HG02759 (cell line): ENCODE measurements at regions not wholly inside any gene's neighbourhood (a gene's known extent, or its start where the extent isn't known, plus 50 kb on each side); places are given as distances from the start of the nearest gene placed in this dataset.
"Not testable (repeated sequence)": the region's sequence is repeated elsewhere in the genome, so short reads cannot be mapped to it uniquely, and the experiment has no call there.

Experiments used
- ATAC-seq: cut with Tn5 transposase; IDR thresholded peaks from one replicate; pipeline ENCODE4 v1.9.1; 2021; ENCODE audit warnings: mild to moderate bottlenecking, moderate library complexity; ENCODE audit not compliant: unreplicated experiment

DNA sequence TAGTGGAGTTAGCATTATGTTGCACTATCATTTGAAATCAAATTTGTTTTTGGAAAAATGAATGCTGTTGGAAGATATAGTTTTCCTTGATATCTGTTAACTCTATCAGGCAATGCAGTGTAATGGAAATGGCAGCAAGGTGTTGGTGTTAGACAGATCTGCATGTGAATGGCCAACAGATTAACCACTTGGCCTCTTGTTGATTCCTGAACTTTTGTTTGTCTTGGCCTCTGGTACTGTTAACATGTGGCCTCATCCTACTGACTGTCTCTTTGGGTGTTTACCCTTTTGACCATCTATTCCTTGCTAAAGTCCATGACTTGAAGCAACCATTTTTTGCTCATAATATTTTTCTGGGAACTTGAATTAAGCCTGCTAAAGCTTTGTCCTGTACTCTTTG, 110.2 kb upstream of the CDH2 start:
- ATAC-seq: no peak

DNA sequence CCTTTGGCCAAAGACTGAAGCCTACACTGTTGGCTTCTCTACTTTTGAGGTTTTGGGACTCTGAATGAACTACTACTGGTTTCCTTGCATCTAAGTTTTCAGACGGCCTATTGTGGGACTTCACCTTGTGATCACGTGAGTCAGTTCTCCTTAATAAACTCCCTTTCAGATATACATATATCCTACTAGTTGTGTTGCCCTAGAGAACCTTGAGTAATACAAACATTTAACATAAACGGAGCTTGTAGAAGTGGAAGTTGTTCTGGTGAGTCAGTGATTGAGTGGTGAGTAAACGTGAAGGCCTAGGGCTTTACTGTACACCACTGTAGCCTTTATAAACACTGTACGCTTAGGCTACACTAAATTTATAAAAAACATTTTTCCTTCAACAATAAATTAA, 107.2 kb upstream of the CDH2 start:
- no peak for ATAC-seq

DNA sequence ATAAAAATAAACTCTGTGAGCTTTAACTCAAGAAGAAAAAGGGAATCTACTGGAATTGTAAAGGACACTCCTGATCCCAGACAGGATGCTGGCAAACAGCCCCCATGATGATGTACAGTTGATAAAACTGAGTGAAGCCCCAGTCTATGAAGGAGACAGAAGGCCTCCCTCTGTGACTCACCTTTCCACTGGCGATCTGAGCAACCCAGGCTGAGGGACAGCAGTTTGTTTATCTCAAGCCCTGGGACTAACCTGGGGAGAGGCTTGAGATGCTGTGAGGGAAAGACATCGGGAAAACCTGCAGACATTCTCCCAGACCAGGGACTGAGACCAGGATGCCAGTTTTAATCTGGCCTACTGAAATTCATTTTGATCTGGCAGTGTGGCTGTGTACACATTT, 104.5 kb upstream of the CDH2 start:
- ATAC-seq: no peak

DNA sequence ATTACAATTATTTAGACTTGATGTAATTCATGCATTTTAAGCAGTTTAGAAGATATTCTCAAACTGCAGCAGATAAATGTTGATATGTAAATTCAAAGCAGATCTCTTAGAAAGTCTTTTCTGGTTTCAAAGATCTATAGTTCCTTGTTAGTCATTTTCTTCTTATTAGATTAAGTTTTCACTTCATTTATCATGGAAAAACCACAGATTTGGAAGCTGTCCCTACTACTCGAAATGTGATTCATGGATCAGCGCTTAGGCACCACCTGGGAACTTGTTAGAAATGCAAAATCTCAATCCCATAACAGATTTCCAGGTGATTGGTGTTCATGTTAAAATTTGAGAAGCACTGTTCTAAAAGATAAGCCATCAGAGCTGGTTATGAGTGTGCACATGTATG, 92.8 kb upstream of the CDH2 start:
- no peak for ATAC-seq

DNA sequence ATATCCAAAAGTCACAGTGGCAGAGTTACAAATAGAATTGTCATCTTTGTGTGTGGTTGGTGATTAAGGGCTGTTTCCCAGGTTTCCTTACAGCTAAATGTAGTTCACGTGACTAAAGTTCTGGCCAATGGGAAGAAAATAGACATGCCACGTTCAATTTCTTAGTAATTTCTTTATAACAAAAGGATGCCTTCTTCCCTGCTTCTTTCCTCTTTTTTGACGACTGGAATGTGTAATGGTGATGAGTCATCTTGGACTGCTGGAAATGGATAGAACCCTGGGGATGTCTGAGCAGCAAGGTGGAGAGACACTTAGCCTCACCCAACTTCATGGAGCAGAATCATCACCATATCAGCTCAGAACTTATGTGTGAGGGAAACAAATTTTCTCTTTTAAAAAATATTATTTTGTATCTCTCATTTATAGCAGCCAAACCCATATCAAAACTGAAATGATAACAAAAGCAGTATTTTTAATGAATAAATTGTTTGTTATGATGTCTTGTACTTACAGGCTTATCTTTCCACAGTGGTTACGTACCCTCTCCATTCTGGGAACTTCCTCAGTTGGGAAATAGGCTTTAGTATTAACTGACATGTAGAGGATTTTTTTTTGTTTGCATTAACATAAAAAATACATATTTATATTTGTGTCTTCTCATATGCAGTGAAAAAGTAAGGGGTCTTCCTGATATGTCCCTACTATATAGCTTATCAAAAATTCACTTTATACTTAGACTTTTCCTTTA, 91.1 kb upstream of the CDH2 start:
- no peak for ATAC-seq

DNA sequence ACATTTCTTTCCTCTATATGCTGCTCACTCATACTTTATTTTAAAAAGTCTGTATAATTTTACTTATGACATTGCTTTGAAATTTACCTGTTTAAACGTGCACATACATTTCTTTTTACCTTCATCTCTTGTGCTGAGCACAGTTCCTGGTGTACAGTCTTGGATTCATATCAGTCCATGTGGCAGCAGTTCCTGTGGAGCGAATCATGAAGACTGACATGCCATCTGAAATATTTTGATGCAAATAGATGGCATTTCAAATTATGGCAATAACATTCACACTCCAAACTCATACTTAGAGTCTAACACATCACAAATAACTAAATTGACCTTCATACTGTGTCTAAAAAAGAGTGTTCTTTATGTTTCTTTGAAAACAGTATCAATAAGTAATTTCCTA, 90.3 kb upstream of the CDH2 start:
- no peak for ATAC-seq

DNA sequence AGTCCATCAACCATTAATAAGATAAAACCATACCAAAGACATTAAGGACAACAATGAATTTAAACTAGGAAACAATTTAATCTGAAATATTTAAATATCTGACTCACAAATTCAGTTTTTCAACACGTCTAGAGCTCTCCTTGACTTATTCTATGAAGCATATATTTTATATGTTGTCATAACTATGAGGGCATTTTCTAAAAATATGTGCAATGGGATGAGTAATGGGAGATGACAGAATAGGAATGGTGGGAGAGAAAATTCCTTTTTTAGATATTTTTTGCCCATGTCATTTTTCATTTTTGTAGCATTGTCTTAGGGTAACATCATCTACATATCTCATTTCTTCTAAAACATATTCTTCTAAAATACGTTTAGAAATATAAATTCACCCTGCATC, 79.2 kb upstream of the CDH2 start:
- no peak for ATAC-seq

DNA sequence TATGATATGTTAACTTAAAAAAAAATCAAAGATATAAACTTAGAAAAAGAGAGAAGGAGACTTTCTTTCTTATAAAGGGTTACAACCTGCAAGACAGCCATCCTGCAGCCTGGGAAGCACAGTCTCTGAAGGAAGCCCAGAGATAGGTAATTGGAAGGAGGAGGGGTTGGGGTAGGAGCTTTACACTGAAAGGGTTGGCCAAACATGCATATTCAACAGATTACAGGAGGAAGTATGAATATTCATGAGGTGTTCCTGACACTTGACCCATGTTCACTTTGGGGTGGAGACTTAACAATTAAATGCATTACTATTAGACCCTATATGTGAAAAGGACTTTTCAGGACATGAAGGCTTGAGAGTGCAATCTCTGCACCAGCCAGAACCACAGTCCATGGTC, 71.7 kb upstream of the CDH2 start:
- ATAC-seq: no peak

DNA sequence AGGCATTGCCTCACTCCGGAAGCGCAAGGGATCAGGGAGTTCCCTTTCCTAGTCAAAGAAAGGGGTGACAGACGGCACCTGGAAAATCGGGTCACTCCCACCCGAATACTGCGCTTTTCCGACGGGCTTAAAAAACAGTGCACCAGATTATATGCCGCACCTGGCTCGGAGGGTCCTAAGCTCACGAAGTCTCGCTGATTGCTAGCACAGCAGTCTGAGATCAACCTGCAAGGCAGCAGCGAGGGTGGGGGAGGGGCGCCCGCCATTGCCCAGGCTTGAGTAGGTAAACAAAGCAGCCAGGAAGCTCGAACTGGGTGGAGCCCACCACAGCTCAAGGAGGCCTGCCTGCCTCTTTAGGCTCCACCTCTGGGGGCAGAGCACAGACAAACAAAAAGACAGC, 63.7 kb upstream of the CDH2 start:
- not testable (repeated sequence) for ATAC-seq

DNA sequence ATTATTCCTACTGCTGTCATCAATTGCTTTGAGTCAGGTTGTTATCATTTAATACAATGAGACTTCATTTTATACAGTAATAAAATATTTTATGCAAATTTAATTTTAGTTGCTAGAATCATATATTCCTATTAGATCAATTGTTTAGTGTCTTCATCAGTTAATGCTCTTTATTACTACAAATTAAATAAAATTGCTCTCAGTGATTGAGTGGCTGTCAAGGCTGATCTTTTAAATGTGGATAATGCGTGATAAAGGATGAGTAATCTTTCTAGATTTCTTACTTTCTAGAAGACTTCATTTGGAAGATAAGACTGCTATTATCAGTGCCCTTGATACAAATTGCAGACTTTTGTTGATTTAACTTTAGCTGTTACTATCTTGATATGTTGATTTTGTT, 59.6 kb upstream of the CDH2 start:
- ATAC-seq: no peak
